ENCODE measurements at regions not wholly inside any gene's neighbourhood (a gene's known extent, or its start where the extent isn't known, plus 50 kb on each side); places are given as distances from the start of the nearest gene placed in this dataset.

GRCh38 chr5:123976379-123977033 is 464.5 kb downstream of the CSNK1G3 start:
- TF ChIP-seq CTCF (IDR thresholded peaks at IDR 0.05), result no peak
- TF ChIP-seq POLR2A (IDR thresholded peaks at IDR 0.05), result no peak
